K562 (cell line): ENCODE measurements at regions not wholly inside any gene's neighbourhood (a gene's known extent, or its start where the extent isn't known, plus 50 kb on each side); places are given as distances from the start of the nearest gene placed in this dataset.

Source experiments
- CREB5 ChIP-seq: fragments of 250-450 bp; sonication (Bioruptor Pico); IDR thresholded peaks from 2 replicates; pipeline ENCODE4 v1.5.0; 2020; ENCODE audit warnings: mild to moderate bottlenecking
- HDAC3 ChIP-seq: fragments of 450-650 bp; IDR thresholded peaks from 2 replicates; pipeline ENCODE4 v1.6.1; 2018; ENCODE audit warnings: borderline replicate concordance, mild to moderate bottlenecking, moderate library complexity; ENCODE audit not compliant: partially characterized antibody
- HMG20A ChIP-seq: fragments of 450-650 bp; formaldehyde crosslinking; conservative IDR thresholded peaks from 2 replicates; pipeline ENCODE4 v1.4.0; 2020; ENCODE audit warnings: mild to moderate bottlenecking, mixed read lengths
- IRF1 ChIP-seq: sonication (generic); formaldehyde crosslinking; IDR thresholded peaks from 2 replicates; pipeline ENCODE4 v1.8.0; 2022; ENCODE audit warnings: missing genetic modification reagents, mild to moderate bottlenecking, borderline replicate concordance
- MCM3 ChIP-seq: fragments of 450-650 bp; IDR thresholded peaks from 2 replicates; pipeline ENCODE4 v1.6.1; 2016
- RBM15 ChIP-seq: fragments of 200-400 bp; formaldehyde crosslinking; IDR thresholded peaks from 2 replicates; pipeline ENCODE4 v1.6.1; 2018; ENCODE audit warnings: mild to moderate bottlenecking, low read length, moderate library complexity; ENCODE audit not compliant: insufficient read depth
- ZBTB40 ChIP-seq, 2 experiments: fragments of 450-650 bp in 1 of 2; sonication (generic) in 1 of 2; formaldehyde crosslinking in 1 of 2; IDR thresholded peaks; 2 replicates each; pipeline versions ENCODE4 v1.7.1 to v1.9.0; 2016 to 2022; ENCODE audit warnings: inconsistent platforms in 1 of 2, mild to moderate bottlenecking in 1 of 2, missing genetic modification reagents in 1 of 2
- ZNF165 ChIP-seq: fragments of 250-450 bp; sonication (Bioruptor Pico); IDR thresholded peaks from 2 replicates; pipeline ENCODE4 v1.4.0; 2020; ENCODE audit warnings: borderline replicate concordance
- ZNF3 ChIP-seq: fragments of 250-450 bp; sonication (Bioruptor Pico); IDR thresholded peaks from 2 replicates; pipeline ENCODE4 v1.5.0; 2021; ENCODE audit warnings: mild to moderate bottlenecking, moderate library complexity
- TF ChIP-seq, protein P1 (sequence below): fragments of 250-450 bp; sonication (Bioruptor Pico); IDR thresholded peaks from 2 replicates; pipeline ENCODE4 v1.4.0; 2020

DNA sequence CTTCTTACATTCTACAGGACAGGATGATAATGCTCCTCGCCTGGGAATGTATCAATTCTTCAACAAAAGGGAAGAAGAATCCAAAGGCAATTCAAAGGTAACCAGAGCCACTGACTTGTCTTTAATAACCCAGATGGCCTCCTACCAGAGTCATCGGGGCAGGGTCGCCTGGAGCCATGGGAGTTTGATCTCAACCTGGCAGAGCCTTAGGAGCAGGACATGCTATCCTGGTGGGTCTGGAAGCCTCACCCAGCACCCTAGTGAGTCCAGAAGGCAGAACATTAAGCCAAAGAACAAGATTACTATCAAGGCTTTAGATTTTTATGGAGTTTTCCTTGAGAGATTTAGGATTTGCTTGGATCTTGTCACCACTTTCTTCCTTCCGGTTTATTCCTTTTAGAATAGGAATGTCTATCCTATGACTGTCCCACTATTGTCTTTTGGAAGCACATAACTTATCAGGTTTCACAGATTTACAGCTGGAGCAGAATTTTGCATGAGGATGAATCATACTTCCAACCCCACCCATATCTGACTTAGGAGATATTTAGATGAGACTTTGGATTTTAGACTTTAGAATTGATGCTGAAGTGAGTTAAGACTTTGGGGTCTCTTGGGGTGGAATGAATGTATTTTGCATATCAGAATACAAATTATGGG, 330.3 kb upstream of the GOLIM4 start (continued):
- TF ChIP-seq, protein P1, sequence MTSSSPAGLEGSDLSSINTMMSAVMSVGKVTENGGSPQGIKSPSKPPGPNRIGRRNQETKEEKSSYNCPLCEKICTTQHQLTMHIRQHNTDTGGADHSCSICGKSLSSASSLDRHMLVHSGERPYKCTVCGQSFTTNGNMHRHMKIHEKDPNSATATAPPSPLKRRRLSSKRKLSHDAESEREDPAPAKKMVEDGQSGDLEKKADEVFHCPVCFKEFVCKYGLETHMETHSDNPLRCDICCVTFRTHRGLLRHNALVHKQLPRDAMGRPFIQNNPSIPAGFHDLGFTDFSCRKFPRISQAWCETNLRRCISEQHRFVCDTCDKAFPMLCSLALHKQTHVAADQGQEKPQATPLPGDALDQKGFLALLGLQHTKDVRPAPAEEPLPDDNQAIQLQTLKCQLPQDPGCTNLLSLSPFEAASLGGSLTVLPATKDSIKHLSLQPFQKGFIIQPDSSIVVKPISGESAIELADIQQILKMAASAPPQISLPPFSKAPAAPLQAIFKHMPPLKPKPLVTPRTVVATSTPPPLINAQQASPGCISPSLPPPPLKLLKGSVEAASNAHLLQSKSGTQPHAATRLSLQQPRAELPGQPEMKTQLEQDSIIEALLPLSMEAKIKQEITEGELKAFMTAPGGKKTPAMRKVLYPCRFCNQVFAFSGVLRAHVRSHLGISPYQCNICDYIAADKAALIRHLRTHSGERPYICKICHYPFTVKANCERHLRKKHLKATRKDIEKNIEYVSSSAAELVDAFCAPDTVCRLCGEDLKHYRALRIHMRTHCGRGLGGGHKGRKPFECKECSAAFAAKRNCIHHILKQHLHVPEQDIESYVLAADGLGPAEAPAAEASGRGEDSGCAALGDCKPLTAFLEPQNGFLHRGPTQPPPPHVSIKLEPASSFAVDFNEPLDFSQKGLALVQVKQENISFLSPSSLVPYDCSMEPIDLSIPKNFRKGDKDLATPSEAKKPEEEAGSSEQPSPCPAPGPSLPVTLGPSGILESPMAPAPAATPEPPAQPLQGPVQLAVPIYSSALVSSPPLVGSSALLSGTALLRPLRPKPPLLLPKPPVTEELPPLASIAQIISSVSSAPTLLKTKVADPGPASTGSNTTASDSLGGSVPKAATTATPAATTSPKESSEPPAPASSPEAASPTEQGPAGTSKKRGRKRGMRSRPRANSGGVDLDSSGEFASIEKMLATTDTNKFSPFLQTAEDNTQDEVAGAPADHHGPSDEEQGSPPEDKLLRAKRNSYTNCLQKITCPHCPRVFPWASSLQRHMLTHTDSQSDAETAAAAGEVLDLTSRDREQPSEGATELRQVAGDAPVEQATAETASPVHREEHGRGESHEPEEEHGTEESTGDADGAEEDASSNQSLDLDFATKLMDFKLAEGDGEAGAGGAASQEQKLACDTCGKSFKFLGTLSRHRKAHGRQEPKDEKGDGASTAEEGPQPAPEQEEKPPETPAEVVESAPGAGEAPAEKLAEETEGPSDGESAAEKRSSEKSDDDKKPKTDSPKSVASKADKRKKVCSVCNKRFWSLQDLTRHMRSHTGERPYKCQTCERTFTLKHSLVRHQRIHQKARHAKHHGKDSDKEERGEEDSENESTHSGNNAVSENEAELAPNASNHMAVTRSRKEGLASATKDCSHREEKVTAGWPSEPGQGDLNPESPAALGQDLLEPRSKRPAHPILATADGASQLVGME (CRISPR knock-in tag): no peak
- no peak for TF ChIP-seq MCM3
- no peak for TF ChIP-seq HMG20A (CRISPR knock-in tag)
- TF ChIP-seq ZNF165: no peak
- no peak for TF ChIP-seq RBM15
- no peak for TF ChIP-seq IRF1
- no peak for TF ChIP-seq ZBTB40 (IDR thresholded peaks at IDR 0.05)
- no peak for TF ChIP-seq ZBTB40 (CRISPR knock-in tag; IDR thresholded peaks at IDR 0.05)
- no peak for TF ChIP-seq CREB5
- no peak for TF ChIP-seq ZNF3 (CRISPR knock-in tag)
- no peak for TF ChIP-seq HDAC3
